Hematopoietic multipotent progenitor cell (in vitro differentiated cells): ENCODE measurements at regions not wholly inside any gene's neighbourhood (a gene's known extent, or its start where the extent isn't known, plus 50 kb on each side); places are given as distances from the start of the nearest gene placed in this dataset.
"Not testable (repeated sequence)": the region's sequence is repeated elsewhere in the genome, so short reads cannot be mapped to it uniquely, and the experiment has no call there.

Experiments used
- DNase-seq, 3 donors: peaks; one replicate each; pipeline ENCODE4 v3.0.0-alpha.2; 2011 to 2015; ENCODE audit warnings: low read depth in 2 of 3, low spot score in 2 of 3

GRCh38 chr1:48089356-48089891 lies 92.2 kb upstream of the TRABD2B start:
- DNase-seq: no peak

- no peak for DNase-seq
Measured at GRCh38 chr1:48084826-48085225, 87.6 kb upstream of the TRABD2B start.

- no peak for DNase-seq
Measured at GRCh38 chr1:48082271-48082962, 85.2 kb upstream of the TRABD2B start.

GRCh38 chr1:48080331-48081255 lies 83.4 kb upstream of the TRABD2B start:
- no peak for DNase-seq

GRCh38 chr1:48079096-48079495 lies 81.9 kb upstream of the TRABD2B start:
- no peak for DNase-seq

GRCh38 chr1:48077795-48078222 lies 80.6 kb upstream of the TRABD2B start:
- DNase-seq: no peak

- no peak for DNase-seq
Measured at GRCh38 chr1:48076017-48076416, 78.8 kb upstream of the TRABD2B start.

- no peak for DNase-seq
Measured at GRCh38 chr1:48073798-48074530, 76.8 kb upstream of the TRABD2B start.

- DNase-seq: no peak
Measured at GRCh38 chr1:48071513-48071912, 74.3 kb upstream of the TRABD2B start.

GRCh38 chr1:48070396-48070750 lies 73.2 kb upstream of the TRABD2B start:
- DNase-seq: no peak

GRCh38 chr1:48069662-48070395 lies 72.6 kb upstream of the TRABD2B start:
- DNase-seq: no peak

- DNase-seq: no peak
Measured at GRCh38 chr1:48068206-48068605, 71.0 kb upstream of the TRABD2B start.

- no peak for DNase-seq
Measured at GRCh38 chr1:48066936-48067335, 69.8 kb upstream of the TRABD2B start.

- DNase-seq: not testable (repeated sequence)
Measured at GRCh38 chr1:48064693-48065092, 67.5 kb upstream of the TRABD2B start.

GRCh38 chr1:48062353-48062752 lies 65.2 kb upstream of the TRABD2B start:
- no peak for DNase-seq

- peak in 2 of 3 donors; percentile 26 to 76 for DNase-seq
Measured at GRCh38 chr1:48061162-48062136, 64.3 kb upstream of the TRABD2B start.

- no peak for DNase-seq
Measured at GRCh38 chr1:48059289-48059688, 62.1 kb upstream of the TRABD2B start.

GRCh38 chr1:48058135-48059025 lies 61.2 kb upstream of the TRABD2B start:
- no peak for DNase-seq
